Activated B cell treated with CpG ODN at 0.5 μM for 24 hours (primary cell): ENCODE measurements at regions not wholly inside any gene's neighbourhood (a gene's known extent, or its start where the extent isn't known, plus 50 kb on each side); places are given as distances from the start of the nearest gene placed in this dataset.
"Not testable (repeated sequence)": the region's sequence is repeated elsewhere in the genome, so short reads cannot be mapped to it uniquely, and the experiment has no call there.

ENCODE experiments used
- ATAC-seq: fragments of 200-7000 bp; cut with Tn5 transposase; one replicate; pipeline ENCODE4 v1.10.0; 2021; ENCODE audit warnings: low read depth, mild to moderate bottlenecking, moderate library complexity
- CTCF ChIA-PET: fragments of 350-600 bp; sonication (Branson Sonifier 250); formaldehyde crosslinking; loops from one replicate; lab custom pipeline; 2021; ENCODE audit warnings: antibody characterized with exemption; lab: Charles Lee
- POLR2A ChIA-PET: fragments of 350-600 bp; sonication (Branson Sonifier 250); formaldehyde crosslinking; loops from one replicate; lab custom pipeline; 2021; ENCODE audit warnings: antibody characterized with exemption; lab: Charles Lee
- DNase-seq: peaks from one replicate; pipeline ENCODE4 v3.0.0; 2022
- H3K27ac Mint-ChIP-seq: one replicate; pipeline ENCODE4 v1.8.0; 2020; ENCODE audit warnings: mixed read lengths
- H3K27me3 Mint-ChIP-seq: one replicate; pipeline ENCODE4 v1.8.0; 2021; ENCODE audit warnings: mixed read lengths
- H3K36me3 Mint-ChIP-seq: one replicate; pipeline ENCODE4 v1.8.0; 2021; ENCODE audit warnings: low read depth, mixed read lengths
- H3K4me1 Mint-ChIP-seq: one replicate; pipeline ENCODE4 v1.8.0; 2021; ENCODE audit warnings: mixed read lengths
- H3K4me3 Mint-ChIP-seq: one replicate; pipeline ENCODE4 v1.8.0; 2020; ENCODE audit warnings: mild to moderate bottlenecking, mixed read lengths
- H3K9me3 Mint-ChIP-seq: one replicate; pipeline ENCODE4 v1.8.0; 2020; ENCODE audit warnings: mixed read lengths
- CTCF ChIP-seq: fragments of 200-600 bp; IDR thresholded peaks from one replicate; pipeline ENCODE4 v1.8.0; 2022; ENCODE audit warnings: antibody characterized with exemption, mild to moderate bottlenecking
- intact Hi-C: fragments of 100-400 bp; cut with micrococcal nuclease; formaldehyde crosslinking; loops from one replicate; pipeline ENCODE4 v1.15.1; 2024

- TF ChIP-seq CTCF, result no peak
- ATAC-seq (no peak), DNase-seq (no peak)
- no peaks in the 10 kb centered on the region for H3K4me1 Mint-ChIP-seq
- peaks cover 3% of the 10 kb centered on the region for H3K27me3 Mint-ChIP-seq
- intact Hi-C loops, result no loop called here
- H3K4me3 Mint-ChIP-seq, result no peak overlapping the region
- POLR2A ChIA-PET, result no interaction called here
- no peak overlapping the region for H3K27ac Mint-ChIP-seq
- H3K9me3 Mint-ChIP-seq, result no peaks in the 10 kb centered on the region
- no peaks in the 10 kb centered on the region for H3K36me3 Mint-ChIP-seq
- CTCF ChIA-PET, result no interaction called here
Observed at GRCh38 chrX:131881194-131881593, 141.9 kb upstream of the STK26 start.

GRCh38 chrX:131885042-131885441 lies 138.1 kb upstream of the STK26 start:
- DNase-seq, H3K36me3 Mint-ChIP-seq, H3K9me3 Mint-ChIP-seq, POLR2A ChIA-PET, H3K4me3 Mint-ChIP-seq, CTCF ChIA-PET, ATAC-seq, intact Hi-C loops, H3K27ac Mint-ChIP-seq, H3K4me1 Mint-ChIP-seq, H3K27me3 Mint-ChIP-seq: not testable (repeated sequence)

GRCh38 chrX:131893857-131894256 lies 129.2 kb upstream of the STK26 start:
- DNase-seq, H3K27me3 Mint-ChIP-seq, CTCF ChIA-PET, H3K27ac Mint-ChIP-seq, H3K9me3 Mint-ChIP-seq, intact Hi-C loops, ATAC-seq, H3K4me3 Mint-ChIP-seq, H3K36me3 Mint-ChIP-seq, POLR2A ChIA-PET, H3K4me1 Mint-ChIP-seq: not testable (repeated sequence)

- TF ChIP-seq CTCF, result no peak
- Mint-ChIP-seq H3K27me3 (peaks cover 2% of the 10 kb centered on the region), H3K27ac (no peak overlapping the region), H3K4me3 (no peak overlapping the region), H3K4me1 (no peaks in the 10 kb centered on the region), H3K9me3 (no peaks in the 10 kb centered on the region), H3K36me3 (no peaks in the 10 kb centered on the region)
- ChIA-PET CTCF (no interaction called here), POLR2A (no interaction called here)
- intact Hi-C loops, result no loop called here
- no peak for ATAC-seq
- DNase-seq, result no peak
Observed at GRCh38 chrX:131894995-131895394, 128.1 kb upstream of the STK26 start.

GRCh38 chrX:131895807-131896206 lies 127.3 kb upstream of the STK26 start:
- ChIA-PET CTCF (no interaction called here), POLR2A (no interaction called here)
- intact Hi-C loops, result no loop called here
- no peak for TF ChIP-seq CTCF
- H3K27ac Mint-ChIP-seq, result no peak overlapping the region
- H3K9me3 Mint-ChIP-seq, result no peaks in the 10 kb centered on the region
- ATAC-seq (no peak), DNase-seq (no peak)
- no peaks in the 10 kb centered on the region for H3K36me3 Mint-ChIP-seq
- no peaks in the 10 kb centered on the region for H3K4me1 Mint-ChIP-seq
- peaks cover 2% of the 10 kb centered on the region for H3K27me3 Mint-ChIP-seq
- no peak overlapping the region for H3K4me3 Mint-ChIP-seq

GRCh38 chrX:131901546-131901945 lies 121.6 kb upstream of the STK26 start:
- Mint-ChIP-seq H3K4me1 (no peaks in the 10 kb centered on the region), H3K36me3 (no peaks in the 10 kb centered on the region), H3K27ac (no peak overlapping the region), H3K27me3 (peaks cover 2% of the 10 kb centered on the region), H3K9me3 (no peaks in the 10 kb centered on the region), H3K4me3 (no peak overlapping the region)
- CTCF ChIA-PET, result no interaction called here
- no peak for DNase-seq
- intact Hi-C loops, result no loop called here
- POLR2A ChIA-PET, result no interaction called here
- no peak for TF ChIP-seq CTCF
- ATAC-seq, result no peak
